H9 (cell line): ENCODE measurements at regions not wholly inside any gene's neighbourhood (a gene's known extent, or its start where the extent isn't known, plus 50 kb on each side); places are given as distances from the start of the nearest gene placed in this dataset.

Experiments
- DNase-seq: peaks from one replicate; pipeline ENCODE4 v3.0.0-alpha.2; 2017
- H2AFZ ChIP-seq: one replicate; pipeline ENCODE4 v1.6.1; 2013; ENCODE audit warnings: mild to moderate bottlenecking, low read length, control low read depth, moderate library complexity
- H2AK5ac ChIP-seq: 2 replicates; pipeline ENCODE4 v1.6.1; 2013; ENCODE audit warnings: low read length, control low read depth, mixed read lengths; ENCODE audit not compliant: insufficient read length
- H2BK120ac ChIP-seq: one replicate; pipeline ENCODE4 v1.6.1; 2013; ENCODE audit warnings: low read depth, mild to moderate bottlenecking, low read length, control low read depth, inconsistent platforms; ENCODE audit not compliant: poor library complexity, severe bottlenecking
- H2BK12ac ChIP-seq: 2 replicates; pipeline ENCODE4 v1.6.1; 2013; ENCODE audit warnings: low read length, control low read depth, mixed read lengths, low read depth; ENCODE audit not compliant: insufficient read length
- H2BK15ac ChIP-seq: 2 replicates; pipeline ENCODE4 v1.6.1; 2013; ENCODE audit warnings: low read depth, low read length, control low read depth
- H2BK20ac ChIP-seq: one replicate; pipeline ENCODE4 v1.6.1; 2013; ENCODE audit warnings: low read depth, mild to moderate bottlenecking, low read length, control low read depth, inconsistent platforms; ENCODE audit not compliant: poor library complexity, severe bottlenecking
- H2BK5ac ChIP-seq: 2 replicates; pipeline ENCODE4 v1.6.1; 2013; ENCODE audit warnings: low read length, control low read depth, mixed read lengths; ENCODE audit not compliant: insufficient read length
- H3K14ac ChIP-seq: 2 replicates; pipeline ENCODE4 v1.6.1; 2013; ENCODE audit warnings: low read length, control low read depth; ENCODE audit not compliant: insufficient read depth
- H3K18ac ChIP-seq: 2 replicates; pipeline ENCODE4 v1.6.1; 2013; ENCODE audit warnings: low read depth, mild to moderate bottlenecking, mixed read lengths, low read length, control low read depth; ENCODE audit not compliant: insufficient read length
- H3K23ac ChIP-seq: 2 replicates; pipeline ENCODE4 v1.6.1; 2013; ENCODE audit warnings: low read length, control low read depth, mixed read lengths, low read depth; ENCODE audit not compliant: insufficient read length
- H3K23me2 ChIP-seq: 2 replicates; pipeline ENCODE4 v1.6.1; 2013; ENCODE audit warnings: low read depth, mild to moderate bottlenecking, mixed read lengths, low read length, control low read depth; ENCODE audit not compliant: insufficient read length, poor library complexity, severe bottlenecking
- H3K27ac ChIP-seq: 2 replicates; pipeline ENCODE4 v1.5.1; 2013; ENCODE audit warnings: low read length, control low read depth, mixed read lengths, low read depth; ENCODE audit not compliant: insufficient read length
- H3K27me3 ChIP-seq: 2 replicates; pipeline ENCODE4 v1.6.1; 2013; ENCODE audit warnings: low read length, control low read depth, inconsistent platforms; ENCODE audit not compliant: insufficient read depth
- H3K4ac ChIP-seq: 2 replicates; pipeline ENCODE4 v1.6.1; 2013; ENCODE audit warnings: low read depth, mild to moderate bottlenecking, control low read depth, inconsistent platforms, low read length, moderate library complexity
- H3K4me1 ChIP-seq: 2 replicates; pipeline ENCODE4 v1.6.1; 2013; ENCODE audit warnings: low read length, control low read depth, inconsistent platforms; ENCODE audit not compliant: insufficient read depth
- H3K4me2 ChIP-seq: 2 replicates; pipeline ENCODE4 v1.6.1; 2013; ENCODE audit warnings: low read length, control low read depth, mixed read lengths; ENCODE audit not compliant: insufficient read length, insufficient read depth
- H3K56ac ChIP-seq: 2 replicates; pipeline ENCODE4 v1.6.1; 2013; ENCODE audit warnings: low read depth, mild to moderate bottlenecking, mixed read lengths, low read length, control low read depth; ENCODE audit not compliant: insufficient read length
- H3K79me1 ChIP-seq: 2 replicates; pipeline ENCODE4 v1.6.1; 2013; ENCODE audit warnings: low read depth, mild to moderate bottlenecking, moderate library complexity, low read length, control low read depth, inconsistent platforms; ENCODE audit not compliant: insufficient read depth, poor library complexity, severe bottlenecking
- H3K79me2 ChIP-seq: 2 replicates; pipeline ENCODE4 v1.6.1; 2013; ENCODE audit warnings: low read length, control low read depth, inconsistent platforms; ENCODE audit not compliant: insufficient read depth
- H3K9ac ChIP-seq: 2 replicates; pipeline ENCODE4 v1.6.1; 2013; ENCODE audit warnings: low read length, control low read depth, mixed read lengths; ENCODE audit not compliant: insufficient read length; ENCODE audit errors: extremely low read depth
- H3K9me3 ChIP-seq: one replicate; pipeline ENCODE4 v1.6.1; 2013; ENCODE audit warnings: low read depth, low read length, inconsistent platforms; ENCODE audit not compliant: control insufficient read depth
- H3T11ph ChIP-seq: one replicate; pipeline ENCODE4 v1.6.1; 2013; ENCODE audit warnings: mild to moderate bottlenecking, low read length, control low read depth, inconsistent platforms
- H4K20me1 ChIP-seq: one replicate; pipeline ENCODE4 v1.6.1; 2013; ENCODE audit not compliant: control insufficient read depth, insufficient read length, insufficient read depth
- H4K5ac ChIP-seq: 2 replicates; pipeline ENCODE4 v1.6.1; 2013; ENCODE audit warnings: low read depth, mild to moderate bottlenecking, mixed read lengths, low read length, control low read depth; ENCODE audit not compliant: insufficient read length
- H4K8ac ChIP-seq: replicated peaks from 2 replicates; pipeline ENCODE4 v1.6.1; 2013; ENCODE audit warnings: low read length, control low read depth, mixed read lengths, low read depth; ENCODE audit not compliant: insufficient read length
- H4K91ac ChIP-seq: 2 replicates; pipeline ENCODE4 v1.6.1; 2013; ENCODE audit warnings: low read depth, mild to moderate bottlenecking, moderate library complexity, mixed read lengths, low read length, control low read depth; ENCODE audit not compliant: insufficient read length
- H3K27ac Mint-ChIP-seq, 3 experiments: 2 replicates in 2 of 3; 3 replicates in 1 of 3; pipeline ENCODE4 v1.8.0; 2020 to 2021; ENCODE audit warnings: mixed read lengths in 3 of 3, mild to moderate bottlenecking in 1 of 3, moderate library complexity in 1 of 3
- H3K27me3 Mint-ChIP-seq: 2 replicates; pipeline ENCODE4 v1.8.0; 2021; ENCODE audit warnings: low read depth, mild to moderate bottlenecking, moderate library complexity, mixed read lengths
- H3K36me3 Mint-ChIP-seq, 3 experiments: 2 replicates in 2 of 3; 3 replicates in 1 of 3; pipeline ENCODE4 v1.8.0; 2020 to 2021; ENCODE audit warnings: low read depth in 3 of 3, mixed read lengths in 3 of 3; ENCODE audit not compliant: insufficient read depth in 1 of 3
- H3K4me1 Mint-ChIP-seq, 2 experiments: 2 replicates each; pipeline ENCODE4 v1.8.0; 2020; ENCODE audit warnings: mixed read lengths in 2 of 2
- H3K4me3 Mint-ChIP-seq, 2 experiments: 2 replicates in 1 of 2; 3 replicates in 1 of 2; pipeline ENCODE4 v1.8.0; 2020 to 2021; ENCODE audit warnings: mild to moderate bottlenecking in 2 of 2, mixed read lengths in 2 of 2, moderate library complexity in 1 of 2
- H3K9me3 Mint-ChIP-seq, 2 experiments: 2 replicates in 1 of 2; 3 replicates in 1 of 2; pipeline ENCODE4 v1.8.0; 2020; ENCODE audit warnings: mild to moderate bottlenecking in 2 of 2, mixed read lengths in 2 of 2, moderate library complexity in 1 of 2
- CTCF ChIP-seq: fragments of 200-600 bp; sonication (generic); conservative IDR thresholded peaks from 3 replicates; pipeline ENCODE4 v1.8.0; 2021; ENCODE audit warnings: antibody characterized with exemption, mild to moderate bottlenecking
- WGBS: extraction: QIAGEN DNeasy Blood & Tissue Kit; methylation state at CpG from one replicate; pipeline ENCODE4 v1.1.7; 2013; ENCODE audit warnings: missing lambda C conversion rate, low lambda C conversion rate, mixed read lengths; ENCODE audit not compliant: insufficient read length; ENCODE audit errors: extremely low coverage; 5-methylcytosine and 5-hydroxymethylcytosine counted together

- Histone ChIP-seq H4K20me1 (no peaks in the 10 kb centered on the region), H3K4ac (no peak overlapping the region), H2AK5ac (no peak overlapping the region), H3K23me2 (no peaks in the 10 kb centered on the region), H3K56ac (no peak overlapping the region), H2BK5ac (no peak overlapping the region), H3K14ac (no peak overlapping the region), H2BK15ac (no peak overlapping the region), H2BK20ac (no peak overlapping the region), H4K8ac (no peak overlapping the region), H3K23ac (no peak overlapping the region), H4K91ac (no peak overlapping the region), H3K27ac (no peak overlapping the region), H3K4me2 (no peak overlapping the region), H3K9me3 (no peaks in the 10 kb centered on the region), H3K79me2 (no peaks in the 10 kb centered on the region), H4K5ac (no peak overlapping the region), H3K79me1 (no peaks in the 10 kb centered on the region), H3K9ac (no peak overlapping the region), H3K27me3 (no peaks in the 10 kb centered on the region), H3K18ac (no peak overlapping the region), H2BK12ac (no peak overlapping the region), H3T11ph (no peak overlapping the region), H3K4me1 (peaks cover 4% of the 10 kb centered on the region; the same call in 1 of the 2 replicates), H2AFZ (no peak overlapping the region), H2BK120ac (no peak overlapping the region)
- no peak for DNase-seq
- Mint-ChIP-seq H3K36me3 (peaks cover 0 to 4% (median 3%) of the 10 kb centered on the region in 3 experiments; a peak in 1 of 7 replicates), H3K4me3 (no peak overlapping the region), H3K27me3 (peaks cover 22% of the 10 kb centered on the region), H3K4me1 (peaks cover 10% of the 10 kb centered on the region in 2 experiments), H3K9me3 (no peaks in the 10 kb centered on the region), H3K27ac (no peak overlapping the region)
- TF ChIP-seq CTCF: no peak
- WGBS: no CpG with 5 or more reads among the region's 7 CpGs
These were observed 80.6 kb upstream of the ARMC2 start for GRCh38 chr6:108767418-108768165.
